Endothelial cell of umbilical vein (primary cell): ENCODE measurements at regions not wholly inside any gene's neighbourhood (a gene's known extent, or its start where the extent isn't known, plus 50 kb on each side); places are given as distances from the start of the nearest gene placed in this dataset.

Experiments used
- BruUV-seq: library from RNA; stranded (reverse); fragments of 400-500 nt; replicated peaks from 2 replicates; lab custom pipeline; 2021; lab: Mats Ljungman, UMichigan
- CTCF ChIA-PET: fragments of 300-600, 350-600 bp; sonication (Branson Sonifier 250); formaldehyde crosslinking; loops from one replicate; lab custom pipeline; 2021; ENCODE audit warnings: antibody characterized with exemption, inconsistent platforms; lab: Charles Lee
- POLR2A ChIA-PET: fragments of 300-600, 350-600 bp; sonication (Branson Sonifier 250); formaldehyde crosslinking; loops from one replicate; lab custom pipeline; 2021; ENCODE audit warnings: antibody characterized with exemption, inconsistent platforms; lab: Charles Lee
- DNase-seq: peaks from one replicate; pipeline ENCODE4 v3.0.0-alpha.2; 2011; ENCODE audit warnings: low read depth, low spot score
- FAIRE-seq: peaks from 2 replicates; lab custom pipeline; 2011; peaks lifted over from hg19 to GRCh38; lab: Jason Lieb, UNC
- H2AFZ ChIP-seq: 2 replicates; pipeline ENCODE4 v1.6.0; 2012; ENCODE audit warnings: low read depth, low read length, control low read depth, inconsistent platforms
- H3K27ac ChIP-seq: 2 replicates; pipeline ENCODE4 v1.5.1; 2011; ENCODE audit warnings: low read depth, mild to moderate bottlenecking, control low read depth, low read length, moderate library complexity; ENCODE audit not compliant: insufficient read depth
- H3K27me3 ChIP-seq, 2 experiments: 2 replicates each; pipeline versions ENCODE4 v1.6.0 to v1.6.1; 2011; ENCODE audit warnings: low read length in 2 of 2, mixed read lengths in 1 of 2; ENCODE audit not compliant: control insufficient read depth in 2 of 2, insufficient read depth in 2 of 2
- H3K36me3 ChIP-seq, 2 experiments: 2 replicates in 1 of 2; 3 replicates in 1 of 2; pipeline ENCODE4 v1.5.1; 2011; ENCODE audit warnings: low read length in 2 of 2, mild to moderate bottlenecking in 1 of 2, moderate library complexity in 1 of 2; ENCODE audit not compliant: control insufficient read depth in 2 of 2, insufficient read depth in 2 of 2; ENCODE audit errors: extremely low read depth in 1 of 2
- H3K4me1 ChIP-seq: 3 replicates; pipeline ENCODE4 v1.5.1; 2011; ENCODE audit warnings: mild to moderate bottlenecking, low read length; ENCODE audit not compliant: control insufficient read depth, insufficient read depth; ENCODE audit errors: extremely low read depth
- H3K4me2 ChIP-seq: 2 replicates; pipeline ENCODE4 v1.6.1; 2011; ENCODE audit warnings: low read length, control low read depth, mixed read lengths; ENCODE audit not compliant: insufficient read depth
- H3K4me3 ChIP-seq, 3 experiments: fragments of 200-600 bp in 1 of 3; sonication (generic), shearing (Covaris generic) in 1 of 3; replicated peaks in 1 of 3; 2 replicates each; pipeline ENCODE4 v1.5.1; 2011 to 2016; ENCODE audit warnings: control low read depth in 3 of 3, low read length in 3 of 3, mild to moderate bottlenecking in 2 of 3, inconsistent platforms in 1 of 3, low read depth in 1 of 3, moderate library complexity in 1 of 3; ENCODE audit not compliant: insufficient read depth in 1 of 3
- H3K79me2 ChIP-seq: 2 replicates; pipeline ENCODE4 v1.6.0; 2012; ENCODE audit warnings: low read length, inconsistent platforms; ENCODE audit not compliant: control insufficient read depth, insufficient read depth
- H3K9ac ChIP-seq: replicated peaks from 2 replicates; pipeline ENCODE3; 2011; ENCODE audit warnings: low read length, control low read depth; ENCODE audit not compliant: insufficient read depth; ENCODE audit errors: extremely low read depth
- H3K9me1 ChIP-seq: replicated peaks from 3 replicates; pipeline ENCODE4 v1.6.0; 2011; ENCODE audit warnings: mild to moderate bottlenecking, low read length; ENCODE audit not compliant: control insufficient read depth, insufficient read depth; ENCODE audit errors: extremely low read depth
- H3K9me3 ChIP-seq: replicated peaks from 2 replicates; pipeline ENCODE4 v1.5.1; 2012; ENCODE audit warnings: low read length, inconsistent platforms; ENCODE audit not compliant: control insufficient read depth, insufficient read depth
- H4K20me1 ChIP-seq: replicated peaks from 2 replicates; pipeline ENCODE3; 2011; ENCODE audit warnings: mild to moderate bottlenecking, low read length; ENCODE audit not compliant: control insufficient read depth, insufficient read depth; ENCODE audit errors: extremely low read depth
- EZH2 ChIP-seq: IDR thresholded peaks from 2 replicates; pipeline ENCODE4 v1.6.1; 2012; ENCODE audit warnings: borderline replicate concordance, low read depth, mild to moderate bottlenecking, moderate library complexity, low read length, inconsistent platforms; ENCODE audit not compliant: severe bottlenecking
- FOS ChIP-seq: IDR thresholded peaks from 2 replicates; pipeline ENCODE4 v1.6.1; 2011; ENCODE audit warnings: mild to moderate bottlenecking, low read length, moderate library complexity, borderline replicate concordance; ENCODE audit not compliant: insufficient read depth
- GATA2 ChIP-seq: IDR thresholded peaks from 2 replicates; pipeline ENCODE4 v1.7.0; 2011; ENCODE audit warnings: low read depth, mild to moderate bottlenecking, moderate library complexity, mixed read lengths, low read length; ENCODE audit not compliant: insufficient read length, insufficient read depth
- JUN ChIP-seq: IDR thresholded peaks from 2 replicates; pipeline ENCODE4 v1.6.1; 2011; ENCODE audit warnings: borderline replicate concordance, low read depth; ENCODE audit not compliant: insufficient read length, insufficient read depth
- MYC ChIP-seq: IDR thresholded peaks from one replicate; pipeline ENCODE4 v1.6.1; 2011; ENCODE audit warnings: mild to moderate bottlenecking, low read depth, low read length
- POLR2A ChIP-seq: IDR thresholded peaks from 2 replicates; pipeline ENCODE4 v1.6.1; 2012; ENCODE audit warnings: low read depth, mild to moderate bottlenecking, control low read depth, low read length
- POLR2AphosphoS5 ChIP-seq: IDR thresholded peaks from 2 replicates; pipeline ENCODE4 v1.6.1; 2012; ENCODE audit warnings: low read depth, mild to moderate bottlenecking, control low read depth, low read length, moderate library complexity; ENCODE audit not compliant: insufficient read depth
- dilution Hi-C: fragments of 300-500 bp; cut with MboI; formaldehyde crosslinking; loops from one replicate; pipeline ENCODE4 v1.15.0; 2019; ENCODE audit warnings: low sequenced_read_pairs; ENCODE audit not compliant: extremely low pct_ligation_motif_present
- intact Hi-C: fragments of 100-400 bp; cut with micrococcal nuclease; formaldehyde crosslinking; loops from one replicate; pipeline ENCODE4 v1.10.0; 2022
- TF ChIP-seq, protein P1 (sequence below): IDR thresholded peaks from 2 replicates; pipeline ENCODE4 v1.6.1; 2011; ENCODE audit not compliant: insufficient read depth, insufficient read length
- TF ChIP-seq, protein P2 (sequence below), 2 donors: IDR thresholded peaks; 1 replicate in 1 of 2; 2 replicates in 1 of 2; pipeline ENCODE4 v1.5.1; 2011; ENCODE audit warnings: low read length in 2 of 2, mild to moderate bottlenecking in 2 of 2, moderate library complexity in 2 of 2, control low read depth in 1 of 2, inconsistent platforms in 1 of 2, low read depth in 1 of 2; ENCODE audit not compliant: insufficient read depth in 1 of 2; ENCODE audit errors: extremely low read depth in 1 of 2

DNA sequence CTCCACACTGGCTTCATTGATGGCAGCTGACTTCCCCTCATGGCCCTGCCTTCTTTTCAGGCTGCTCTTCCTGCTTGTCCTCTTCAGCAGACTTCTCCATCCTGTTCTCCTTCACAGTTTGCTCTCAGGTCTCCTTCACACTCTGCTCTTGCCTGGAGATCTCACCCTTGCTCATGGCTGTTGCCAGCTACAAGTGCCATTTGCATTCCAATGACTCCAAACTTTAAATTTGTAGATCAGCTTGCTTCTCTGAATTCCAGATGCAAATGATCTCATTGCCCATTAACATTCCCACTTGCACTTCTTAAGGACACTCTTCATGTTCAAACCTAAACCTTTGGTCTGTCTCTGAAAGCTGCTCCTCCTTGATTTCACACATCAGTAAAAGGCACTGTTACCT, 343.0 kb downstream of the QKI start:
- no peaks in the 10 kb centered on the region for H3K79me2 ChIP-seq
- no peaks in the 10 kb centered on the region for H3K36me3 ChIP-seq
- no peaks in the 10 kb centered on the region for H3K9me3 ChIP-seq
- H2AFZ ChIP-seq: no peak overlapping the region
- TF ChIP-seq EZH2: no peak
- no peak for TF ChIP-seq GATA2
- no peak for TF ChIP-seq MYC
- no peak for TF ChIP-seq FOS
- TF ChIP-seq POLR2A: no peak
- no peak for TF ChIP-seq JUN
- TF ChIP-seq, protein P1, sequence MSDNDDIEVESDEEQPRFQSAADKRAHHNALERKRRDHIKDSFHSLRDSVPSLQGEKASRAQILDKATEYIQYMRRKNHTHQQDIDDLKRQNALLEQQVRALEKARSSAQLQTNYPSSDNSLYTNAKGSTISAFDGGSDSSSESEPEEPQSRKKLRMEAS: no peak
- no peaks in the 10 kb centered on the region for H4K20me1 ChIP-seq
- FAIRE-seq: no peak
- POLR2A ChIA-PET: interaction anchor here (0.5 kb wide), 1 partner anchor 1099 kb away, joined by 3 read pairs; no protein-coding TSS in a partner anchor
- CTCF ChIA-PET: interaction anchor here (1.1 kb wide), 1 partner anchor 8 kb away, joined by 3 read pairs; no protein-coding TSS in a partner anchor
- dilution Hi-C loops (no loop called here), intact Hi-C loops (no loop called here)
- H3K4me1 ChIP-seq: no peaks in the 10 kb centered on the region
- H3K9me1 ChIP-seq: no peaks in the 10 kb centered on the region
- no peak for DNase-seq
- H3K27ac ChIP-seq: no peak overlapping the region
- H3K9ac ChIP-seq: no peak overlapping the region
- no peak overlapping the region for H3K4me2 ChIP-seq
- no peaks in the 10 kb centered on the region for H3K27me3 ChIP-seq
- H3K4me3 ChIP-seq: no peak overlapping the region
- BruUV-seq: no TSS peak

DNA sequence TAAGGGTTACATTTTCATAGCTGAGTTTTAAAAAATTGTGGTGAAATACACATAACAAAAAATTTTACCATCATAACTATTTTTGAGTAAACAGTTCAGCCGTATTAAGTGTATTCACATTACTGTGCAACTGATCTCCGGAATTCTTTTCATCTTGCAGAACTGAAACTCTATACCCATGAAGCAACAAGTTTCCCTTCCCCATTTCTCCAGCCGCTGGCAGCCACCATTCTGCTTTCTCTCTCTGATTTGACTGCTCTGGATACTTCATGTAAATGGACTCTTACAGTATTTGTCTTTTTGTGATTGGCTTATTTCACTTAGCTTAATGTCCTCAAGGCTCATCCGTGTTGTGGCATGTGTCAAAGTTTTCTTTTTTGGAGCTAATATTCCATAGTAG, 341.6 kb downstream of the QKI start:
- no peak overlapping the region for H3K4me3 ChIP-seq
- H3K9me3 ChIP-seq: no peaks in the 10 kb centered on the region
- DNase-seq: no peak
- no peaks in the 10 kb centered on the region for H3K79me2 ChIP-seq
- POLR2A ChIA-PET: no interaction called here
- H4K20me1 ChIP-seq: no peaks in the 10 kb centered on the region
- no peaks in the 10 kb centered on the region for H3K27me3 ChIP-seq
- dilution Hi-C loops: no loop called here
- no peaks in the 10 kb centered on the region for H3K4me1 ChIP-seq
- no peak for FAIRE-seq
- H3K27ac ChIP-seq: no peak overlapping the region
- no peaks in the 10 kb centered on the region for H3K9me1 ChIP-seq
- no peak for TF ChIP-seq JUN
- no peak for TF ChIP-seq POLR2AphosphoS5
- TF ChIP-seq, protein P1: no peak
- TF ChIP-seq, protein P2, sequence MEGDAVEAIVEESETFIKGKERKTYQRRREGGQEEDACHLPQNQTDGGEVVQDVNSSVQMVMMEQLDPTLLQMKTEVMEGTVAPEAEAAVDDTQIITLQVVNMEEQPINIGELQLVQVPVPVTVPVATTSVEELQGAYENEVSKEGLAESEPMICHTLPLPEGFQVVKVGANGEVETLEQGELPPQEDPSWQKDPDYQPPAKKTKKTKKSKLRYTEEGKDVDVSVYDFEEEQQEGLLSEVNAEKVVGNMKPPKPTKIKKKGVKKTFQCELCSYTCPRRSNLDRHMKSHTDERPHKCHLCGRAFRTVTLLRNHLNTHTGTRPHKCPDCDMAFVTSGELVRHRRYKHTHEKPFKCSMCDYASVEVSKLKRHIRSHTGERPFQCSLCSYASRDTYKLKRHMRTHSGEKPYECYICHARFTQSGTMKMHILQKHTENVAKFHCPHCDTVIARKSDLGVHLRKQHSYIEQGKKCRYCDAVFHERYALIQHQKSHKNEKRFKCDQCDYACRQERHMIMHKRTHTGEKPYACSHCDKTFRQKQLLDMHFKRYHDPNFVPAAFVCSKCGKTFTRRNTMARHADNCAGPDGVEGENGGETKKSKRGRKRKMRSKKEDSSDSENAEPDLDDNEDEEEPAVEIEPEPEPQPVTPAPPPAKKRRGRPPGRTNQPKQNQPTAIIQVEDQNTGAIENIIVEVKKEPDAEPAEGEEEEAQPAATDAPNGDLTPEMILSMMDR (IDR thresholded peaks at IDR 0.05; ENCODE audit: extremely low read depth in 1 of 2, insufficient read depth in 1 of 2, low read depth in 1 of 2, low read length in 2 of 2): no peak
- TF ChIP-seq FOS: no peak
- TF ChIP-seq POLR2A: no peak
- TF ChIP-seq GATA2: no peak
- TF ChIP-seq MYC: no peak
- no peak for TF ChIP-seq EZH2
- intact Hi-C loops: no loop called here
- CTCF ChIA-PET: no interaction called here
- no peak overlapping the region for H3K4me2 ChIP-seq
- H3K9ac ChIP-seq: no peak overlapping the region
- BruUV-seq: no TSS peak
- no peak overlapping the region for H2AFZ ChIP-seq
- no peaks in the 10 kb centered on the region for H3K36me3 ChIP-seq
